ENCODE measurements at regions not wholly inside any gene's neighbourhood (a gene's known extent, or its start where the extent isn't known, plus 50 kb on each side); places are given as distances from the start of the nearest gene placed in this dataset.

GRCh38 chrX:90617710-90618325 lies 696.1 kb downstream of the TGIF2LX start:
- no peak for TF ChIP-seq CTCF (IDR thresholded peaks at IDR 0.05)
- TF ChIP-seq EZH2 (IDR thresholded peaks at IDR 0.05; ENCODE audit: borderline replicate concordance, insufficient read depth, low read depth, low read length, poor library complexity, severe bottlenecking), result no peak
